Type B pancreatic cell (in vitro differentiated cells): ENCODE measurements at regions not wholly inside any gene's neighbourhood (a gene's known extent, or its start where the extent isn't known, plus 50 kb on each side); places are given as distances from the start of the nearest gene placed in this dataset.

ENCODE experiments used
- DNase-seq: peaks from one replicate; pipeline ENCODE4 v3.0.0; 2021; ENCODE audit warnings: mixed read lengths; ENCODE audit not compliant: unreplicated experiment; ENCODE audit errors: extremely low spot score
- H3K27ac Mint-ChIP-seq: 2 replicates; pipeline ENCODE4 v1.8.0; 2021; ENCODE audit warnings: mild to moderate bottlenecking, mixed read lengths
- H3K27me3 Mint-ChIP-seq: 2 replicates; pipeline ENCODE4 v1.8.0; 2021; ENCODE audit warnings: mixed read lengths
- H3K36me3 Mint-ChIP-seq: 2 replicates; pipeline ENCODE4 v1.8.0; 2021; ENCODE audit warnings: mixed read lengths
- H3K4me1 Mint-ChIP-seq: one replicate; pipeline ENCODE4 v1.8.0; 2021; ENCODE audit warnings: mixed read lengths; ENCODE audit not compliant: unreplicated experiment
- H3K4me3 Mint-ChIP-seq: 2 replicates; pipeline ENCODE4 v1.8.0; 2021; ENCODE audit warnings: mild to moderate bottlenecking, mixed read lengths
- H3K9me3 Mint-ChIP-seq: 2 replicates; pipeline ENCODE4 v1.8.0; 2021; ENCODE audit warnings: mixed read lengths
- TF ChIP-seq, protein P1 (sequence below): fragments of 200-600 bp; sonication (generic); conservative IDR thresholded peaks from 2 replicates; pipeline ENCODE4 v1.5.0; 2021; ENCODE audit warnings: antibody characterized with exemption, mild to moderate bottlenecking

DNA sequence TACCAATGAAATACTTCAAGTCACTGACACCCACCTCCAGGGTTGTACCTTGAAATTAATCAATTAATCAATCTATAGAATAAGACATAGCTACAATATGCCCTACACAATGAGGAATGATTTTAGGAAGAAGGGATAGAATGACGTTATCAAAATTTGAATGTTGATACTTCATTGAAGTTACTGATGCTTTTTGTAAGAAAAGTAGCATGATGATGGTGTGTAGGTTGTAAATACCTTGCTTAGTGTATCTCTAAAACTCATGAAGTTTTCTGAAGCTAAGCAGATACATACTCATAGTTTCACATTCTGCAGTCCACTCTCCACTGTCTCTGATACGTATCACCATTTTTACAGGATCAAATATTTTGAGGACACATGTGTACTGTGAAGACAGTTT is 670.4 kb upstream of the GOT2 start:
- Mint-ChIP-seq H3K27me3 (peaks cover under 1% of the 10 kb centered on the region), H3K4me3 (no peak overlapping the region), H3K27ac (no peak overlapping the region), H3K36me3 (no peaks in the 10 kb centered on the region), H3K9me3 (no peaks in the 10 kb centered on the region), H3K4me1 (no peaks in the 10 kb centered on the region)
- TF ChIP-seq, protein P1, sequence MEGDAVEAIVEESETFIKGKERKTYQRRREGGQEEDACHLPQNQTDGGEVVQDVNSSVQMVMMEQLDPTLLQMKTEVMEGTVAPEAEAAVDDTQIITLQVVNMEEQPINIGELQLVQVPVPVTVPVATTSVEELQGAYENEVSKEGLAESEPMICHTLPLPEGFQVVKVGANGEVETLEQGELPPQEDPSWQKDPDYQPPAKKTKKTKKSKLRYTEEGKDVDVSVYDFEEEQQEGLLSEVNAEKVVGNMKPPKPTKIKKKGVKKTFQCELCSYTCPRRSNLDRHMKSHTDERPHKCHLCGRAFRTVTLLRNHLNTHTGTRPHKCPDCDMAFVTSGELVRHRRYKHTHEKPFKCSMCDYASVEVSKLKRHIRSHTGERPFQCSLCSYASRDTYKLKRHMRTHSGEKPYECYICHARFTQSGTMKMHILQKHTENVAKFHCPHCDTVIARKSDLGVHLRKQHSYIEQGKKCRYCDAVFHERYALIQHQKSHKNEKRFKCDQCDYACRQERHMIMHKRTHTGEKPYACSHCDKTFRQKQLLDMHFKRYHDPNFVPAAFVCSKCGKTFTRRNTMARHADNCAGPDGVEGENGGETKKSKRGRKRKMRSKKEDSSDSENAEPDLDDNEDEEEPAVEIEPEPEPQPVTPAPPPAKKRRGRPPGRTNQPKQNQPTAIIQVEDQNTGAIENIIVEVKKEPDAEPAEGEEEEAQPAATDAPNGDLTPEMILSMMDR, result no peak
- no peak for DNase-seq

DNA sequence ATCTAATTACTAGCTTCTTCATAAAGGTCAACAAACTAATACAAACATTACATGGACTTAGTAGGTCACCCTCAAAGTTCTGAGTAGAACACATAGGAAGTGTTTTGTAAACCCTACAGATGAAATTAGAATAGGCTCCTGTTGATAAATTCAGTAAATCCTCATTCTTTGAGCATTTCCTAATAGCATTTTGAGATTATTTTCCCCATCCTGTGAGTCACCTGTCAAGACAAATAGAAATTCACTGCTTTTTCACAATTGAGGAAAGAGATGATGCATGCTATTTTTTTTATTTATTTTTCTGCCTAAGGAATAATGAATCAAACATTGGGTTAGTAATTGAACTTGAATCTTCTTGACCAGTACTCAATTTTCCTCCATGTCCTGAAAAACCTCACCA is 666.7 kb upstream of the GOT2 start:
- DNase-seq, result no peak
- H3K36me3 Mint-ChIP-seq, result no peaks in the 10 kb centered on the region
- no peak overlapping the region for H3K4me3 Mint-ChIP-seq
- peaks cover 17% of the 10 kb centered on the region for H3K27me3 Mint-ChIP-seq
- no peaks in the 10 kb centered on the region for H3K9me3 Mint-ChIP-seq
- no peak overlapping the region for H3K27ac Mint-ChIP-seq
- no peaks in the 10 kb centered on the region for H3K4me1 Mint-ChIP-seq
- TF ChIP-seq, protein P1, result no peak

DNA sequence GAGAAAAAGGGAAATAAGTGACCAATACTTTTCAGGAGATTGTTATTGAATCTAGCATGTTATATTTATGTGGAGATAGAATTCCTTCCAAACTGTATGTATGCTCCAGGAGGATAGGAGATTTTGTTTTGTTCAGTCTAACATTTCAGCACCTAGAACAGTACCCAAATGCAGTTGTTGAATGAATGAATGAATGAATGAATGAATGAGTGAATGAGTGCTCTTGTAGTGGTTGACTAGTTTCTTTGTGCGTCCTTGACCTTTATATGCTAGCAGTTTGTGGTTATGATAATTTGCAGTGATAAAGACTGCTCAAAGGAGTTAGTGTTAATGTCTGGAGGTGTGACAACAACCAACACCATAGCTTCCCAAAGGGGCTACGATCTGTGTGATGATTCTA is 663.5 kb upstream of the GOT2 start:
- Mint-ChIP-seq H3K9me3 (no peaks in the 10 kb centered on the region), H3K27me3 (peaks cover 17% of the 10 kb centered on the region), H3K4me1 (no peaks in the 10 kb centered on the region), H3K36me3 (no peaks in the 10 kb centered on the region), H3K4me3 (no peak overlapping the region), H3K27ac (no peak overlapping the region)
- TF ChIP-seq, protein P1, result no peak
- no peak for DNase-seq

DNA sequence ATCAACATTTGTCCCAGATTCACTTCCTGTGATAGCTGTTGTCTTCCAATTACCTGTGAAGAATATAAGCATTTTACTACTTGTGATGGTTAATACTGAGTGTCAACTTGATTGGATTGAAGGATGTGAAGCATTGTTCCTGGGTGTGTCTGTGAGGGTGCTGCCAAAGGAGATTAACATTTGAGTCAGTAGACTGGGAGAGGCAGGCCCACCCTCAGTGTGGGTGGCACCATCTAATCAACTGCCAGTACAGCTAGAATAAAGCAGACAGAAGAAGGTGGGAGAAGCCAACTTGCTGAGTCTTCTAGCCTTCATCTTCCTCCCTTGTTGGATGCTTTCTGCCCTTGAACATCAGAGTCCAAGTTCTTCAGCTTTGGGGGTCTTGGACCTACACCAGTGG is 660.4 kb upstream of the GOT2 start:
- TF ChIP-seq, protein P1, result no peak
- DNase-seq, result no peak
- Mint-ChIP-seq H3K4me1 (no peaks in the 10 kb centered on the region), H3K9me3 (no peaks in the 10 kb centered on the region), H3K27me3 (peaks cover 20% of the 10 kb centered on the region), H3K36me3 (no peaks in the 10 kb centered on the region), H3K27ac (no peak overlapping the region), H3K4me3 (no peak overlapping the region)

DNA sequence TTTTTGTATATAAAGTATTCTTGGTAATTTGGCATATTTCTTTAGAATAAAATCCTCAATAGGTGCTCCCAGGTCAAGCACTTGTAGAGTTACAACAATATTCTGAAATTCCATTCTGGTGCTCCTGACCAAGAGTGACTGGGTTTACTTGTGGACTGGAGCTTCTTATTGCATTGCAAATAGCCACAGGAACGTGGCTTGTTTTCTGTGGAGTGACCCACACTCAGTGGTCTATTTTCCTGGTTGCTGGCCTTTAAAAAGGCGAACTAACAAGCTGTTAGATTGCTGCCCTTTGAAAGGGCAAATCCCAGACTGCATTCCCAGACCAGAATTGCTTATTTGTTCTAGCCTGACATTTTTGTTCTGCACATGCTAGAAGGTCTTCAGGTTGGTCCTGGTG is 658.8 kb upstream of the GOT2 start:
- no peaks in the 10 kb centered on the region for H3K9me3 Mint-ChIP-seq
- H3K36me3 Mint-ChIP-seq, result no peaks in the 10 kb centered on the region
- no peak overlapping the region for H3K4me3 Mint-ChIP-seq
- H3K27ac Mint-ChIP-seq, result no peak overlapping the region
- DNase-seq, result no peak
- TF ChIP-seq, protein P1, result no peak
- no peaks in the 10 kb centered on the region for H3K4me1 Mint-ChIP-seq
- H3K27me3 Mint-ChIP-seq, result peaks cover 20% of the 10 kb centered on the region
